RWPE2 (cell line): ENCODE measurements at regions not wholly inside any gene's neighbourhood (a gene's known extent, or its start where the extent isn't known, plus 50 kb on each side); places are given as distances from the start of the nearest gene placed in this dataset.

Experiments used
- ATAC-seq: fragments of 200-7000 bp; cut with Tn5 transposase; 3 replicates; pipeline ENCODE4 v1.9.1; 2021; ENCODE audit warnings: low read depth
- DNase-seq: peaks from one replicate; pipeline ENCODE4 v3.0.0-alpha.2; 2020; ENCODE audit warnings: low spot score
- H3K27ac ChIP-seq: fragments of 450-650 bp; 2 replicates; pipeline ENCODE4 v1.5.1; 2017; ENCODE audit warnings: mild to moderate bottlenecking; ENCODE audit not compliant: poor library complexity, severe bottlenecking
- H3K27me3 ChIP-seq: fragments of 250-450 bp; sonication (Bioruptor Pico); 2 replicates; pipeline ENCODE4 v1.5.1; 2021; ENCODE audit warnings: mild to moderate bottlenecking, moderate library complexity; ENCODE audit not compliant: insufficient read depth, poor library complexity, severe bottlenecking
- H3K36me3 ChIP-seq: fragments of 250-450 bp; sonication (Bioruptor Pico); 2 replicates; pipeline ENCODE4 v1.5.1; 2020; ENCODE audit warnings: low read depth, mild to moderate bottlenecking, moderate library complexity
- H3K4me1 ChIP-seq: fragments of 250-450 bp; sonication (Bioruptor Pico); 2 replicates; pipeline ENCODE4 v1.5.1; 2021; ENCODE audit warnings: mild to moderate bottlenecking, moderate library complexity; ENCODE audit not compliant: insufficient read depth, poor library complexity, severe bottlenecking
- H3K4me3 ChIP-seq: fragments of 250-450 bp; sonication (Bioruptor Pico); 2 replicates; pipeline ENCODE4 v1.5.1; 2021; ENCODE audit warnings: mild to moderate bottlenecking, moderate library complexity; ENCODE audit not compliant: severe bottlenecking
- H3K9me3 ChIP-seq: fragments of 250-450 bp; sonication (Bioruptor Pico); 2 replicates; pipeline ENCODE4 v1.5.1; 2021; ENCODE audit warnings: mild to moderate bottlenecking, moderate library complexity; ENCODE audit not compliant: severe bottlenecking
- CTCF ChIP-seq: fragments of 450-650 bp; IDR thresholded peaks from one replicate; pipeline ENCODE4 v1.5.1; 2017; ENCODE audit warnings: mild to moderate bottlenecking, moderate library complexity; ENCODE audit not compliant: poor library complexity, severe bottlenecking

GRCh38 chr4:84058201-84058600 is 440.9 kb downstream of the NKX6-1 start:
- ATAC-seq (no peak), DNase-seq (no peak)
- H3K4me3 ChIP-seq: no peak overlapping the region
- H3K36me3 ChIP-seq: no peaks in the 10 kb centered on the region
- no peak for TF ChIP-seq CTCF
- no peaks in the 10 kb centered on the region for H3K4me1 ChIP-seq
- no peaks in the 10 kb centered on the region for H3K27me3 ChIP-seq
- no peaks in the 10 kb centered on the region for H3K9me3 ChIP-seq
- H3K27ac ChIP-seq: no peak overlapping the region

GRCh38 chr4:84051639-84052038 is 447.5 kb downstream of the NKX6-1 start:
- no peak for TF ChIP-seq CTCF
- no peak for ATAC-seq
- Histone ChIP-seq H3K4me1 (no peaks in the 10 kb centered on the region), H3K36me3 (no peaks in the 10 kb centered on the region), H3K4me3 (no peak overlapping the region), H3K27me3 (no peaks in the 10 kb centered on the region), H3K27ac (no peak overlapping the region), H3K9me3 (no peaks in the 10 kb centered on the region)
- no peak for DNase-seq

GRCh38 chr4:84051089-84051488 is 448.0 kb downstream of the NKX6-1 start:
- no peak overlapping the region for H3K27ac ChIP-seq
- no peaks in the 10 kb centered on the region for H3K4me1 ChIP-seq
- no peaks in the 10 kb centered on the region for H3K9me3 ChIP-seq
- DNase-seq (no peak), ATAC-seq (no peak)
- H3K27me3 ChIP-seq: peaks cover 3% of the 10 kb centered on the region
- TF ChIP-seq CTCF: no peak
- no peaks in the 10 kb centered on the region for H3K36me3 ChIP-seq
- H3K4me3 ChIP-seq: no peak overlapping the region

- Histone ChIP-seq H3K27me3 (peaks cover 3% of the 10 kb centered on the region), H3K9me3 (no peaks in the 10 kb centered on the region), H3K4me1 (no peaks in the 10 kb centered on the region), H3K36me3 (no peaks in the 10 kb centered on the region), H3K27ac (no peak overlapping the region), H3K4me3 (no peak overlapping the region)
- no peak for TF ChIP-seq CTCF
- ATAC-seq (no peak), DNase-seq (no peak)
These were observed 449.1 kb downstream of the NKX6-1 start for GRCh38 chr4:84050015-84050414.

- no peak overlapping the region for H3K4me3 ChIP-seq
- ATAC-seq: no peak
- no peaks in the 10 kb centered on the region for H3K36me3 ChIP-seq
- no peaks in the 10 kb centered on the region for H3K9me3 ChIP-seq
- no peaks in the 10 kb centered on the region for H3K4me1 ChIP-seq
- H3K27ac ChIP-seq: no peak overlapping the region
- no peak for DNase-seq
- H3K27me3 ChIP-seq: peaks cover 3% of the 10 kb centered on the region
- no peak for TF ChIP-seq CTCF
These were observed 452.5 kb downstream of the NKX6-1 start for GRCh38 chr4:84046551-84046950.
